ENCODE measurements at regions not wholly inside any gene's neighbourhood (a gene's known extent, or its start where the extent isn't known, plus 50 kb on each side); places are given as distances from the start of the nearest gene placed in this dataset.

- TF ChIP-seq RNF219 (CRISPR knock-in tag; IDR thresholded peaks at IDR 0.05), result no peak
- no peak for TF ChIP-seq ZNF790 (CRISPR knock-in tag; IDR thresholded peaks at IDR 0.05; ENCODE audit: borderline replicate concordance)
- TF ChIP-seq MAFF (IDR thresholded peaks at IDR 0.05; ENCODE audit: low read depth, low read length), result no peak
- TF ChIP-seq ZNF350 (CRISPR knock-in tag; IDR thresholded peaks at IDR 0.05; ENCODE audit: borderline replicate concordance, low read depth), result peak; percentile 31; the same call in 1 of the 2 replicates
- TF ChIP-seq ZFP41 (CRISPR knock-in tag; IDR thresholded peaks at IDR 0.05; ENCODE audit: borderline replicate concordance), result no peak
- no peak for TF ChIP-seq NFYB (CRISPR knock-in tag; IDR thresholded peaks at IDR 0.05)
- TF ChIP-seq GLI4 (CRISPR knock-in tag; IDR thresholded peaks at IDR 0.05; ENCODE audit: borderline replicate concordance), result peak; percentile 27; the same call in 1 of the 2 replicates
- no peak for TF ChIP-seq SYNCRIP (IDR thresholded peaks at IDR 0.05; ENCODE audit: insufficient read depth, low read depth, low read length)
- TF ChIP-seq MED8 (CRISPR knock-in tag; IDR thresholded peaks at IDR 0.05; ENCODE audit: insufficient replicate concordance), result no peak
- no peak for TF ChIP-seq MXD4 (CRISPR knock-in tag; IDR thresholded peaks at IDR 0.05)
- TF ChIP-seq ETS1 (CRISPR knock-in tag; IDR thresholded peaks at IDR 0.05), result no peak
- peak; percentile 81 for TF ChIP-seq UBTF (CRISPR knock-in tag; IDR thresholded peaks at IDR 0.05)
- no peak; a peak in 3 of 4 replicates for TF ChIP-seq HMGXB4 (CRISPR knock-in tag; IDR thresholded peaks at IDR 0.05; ENCODE audit: borderline replicate concordance in 1 of 2, low read depth in 1 of 2)
- TF ChIP-seq THRA (CRISPR knock-in tag; IDR thresholded peaks at IDR 0.05; ENCODE audit: borderline replicate concordance), result no peak
- 0 out of 2 replicates have a peak, but pooled peaks have one; percentile 22 for TF ChIP-seq THAP11 (CRISPR knock-in tag; IDR thresholded peaks at IDR 0.05)
- TF ChIP-seq ADNP (CRISPR knock-in tag; IDR thresholded peaks at IDR 0.05), result no peak
- no peak for TF ChIP-seq RBM22 (optimal IDR thresholded peaks at IDR 0.05; ENCODE audit: low read length)
These were observed 145.5 kb upstream of the UMPS start (continued) for GRCh38 chr3:124584552-124585391.

All from HepG2 (cell line).